ENCODE measurements at regions not wholly inside any gene's neighbourhood (a gene's known extent, or its start where the extent isn't known, plus 50 kb on each side); places are given as distances from the start of the nearest gene placed in this dataset.

GRCh38 chr5:174293006-174293405 is 247.5 kb downstream of the NSG2 start:
- DNase-seq, result no peak

GRCh38 chr5:174293481-174293880 is 248.0 kb downstream of the NSG2 start:
- no peak for DNase-seq

- no peak for DNase-seq
These were observed 249.6 kb downstream of the NSG2 start for GRCh38 chr5:174294891-174295620.

- DNase-seq, result no peak
These were observed 250.4 kb downstream of the NSG2 start for GRCh38 chr5:174295702-174296436.

- no peak for DNase-seq
These were observed 254.8 kb downstream of the NSG2 start for GRCh38 chr5:174300118-174300940.

GRCh38 chr5:174300941-174301761 is 255.6 kb downstream of the NSG2 start:
- no peak for DNase-seq

GRCh38 chr5:174301848-174302625 is 256.5 kb downstream of the NSG2 start:
- DNase-seq, result no peak

- no peak for DNase-seq
These were observed 257.5 kb downstream of the NSG2 start for GRCh38 chr5:174303035-174303434.

GRCh38 chr5:174303437-174304045 is 258.0 kb downstream of the NSG2 start:
- DNase-seq, result no peak

GRCh38 chr5:174305241-174305681 is 259.8 kb downstream of the NSG2 start:
- DNase-seq, result no peak

GRCh38 chr5:174306345-174307030 is 261.0 kb downstream of the NSG2 start:
- DNase-seq, result no peak

- DNase-seq, result no peak
These were observed 261.5 kb downstream of the NSG2 start for GRCh38 chr5:174307031-174307408.

- DNase-seq, result no peak
These were observed 262.3 kb downstream of the NSG2 start for GRCh38 chr5:174307656-174308271.

- no peak for DNase-seq
These were observed 263.8 kb downstream of the NSG2 start for GRCh38 chr5:174309131-174309795.

GRCh38 chr5:174310243-174310642 is 264.7 kb downstream of the NSG2 start:
- DNase-seq, result no peak

GRCh38 chr5:174310706-174311105 is 265.2 kb downstream of the NSG2 start:
- no peak for DNase-seq

- no peak for DNase-seq
These were observed 265.6 kb downstream of the NSG2 start for GRCh38 chr5:174311121-174311520.

GRCh38 chr5:174311531-174312269 is 266.2 kb downstream of the NSG2 start:
- DNase-seq, result peak; percentile 79

- DNase-seq, result no peak
These were observed 266.7 kb downstream of the NSG2 start for GRCh38 chr5:174312270-174312617.
